GM19351 (cell line): ENCODE measurements at regions not wholly inside any gene's neighbourhood (a gene's known extent, or its start where the extent isn't known, plus 50 kb on each side); places are given as distances from the start of the nearest gene placed in this dataset.

ENCODE experiments used
- ATAC-seq: cut with Tn5 transposase; IDR thresholded peaks from one replicate; pipeline ENCODE4 v1.9.1; 2021; ENCODE audit warnings: mild to moderate bottlenecking, moderate library complexity; ENCODE audit not compliant: unreplicated experiment

GRCh38 chr14:49527221-49527620 is 59.0 kb downstream of the RPS29 start:
- no peak for ATAC-seq

- no peak for ATAC-seq
Measured at GRCh38 chr14:49526101-49526500, 60.1 kb downstream of the RPS29 start.

- no peak for ATAC-seq
Measured at GRCh38 chr14:49516286-49516685, 69.9 kb downstream of the RPS29 start.

GRCh38 chr14:49512571-49512970 is 73.6 kb downstream of the RPS29 start:
- ATAC-seq = no peak

- no peak for ATAC-seq
Measured at GRCh38 chr14:49512147-49512551, 74.0 kb downstream of the RPS29 start.

- ATAC-seq = no peak
Measured at GRCh38 chr14:49508124-49508523, 78.1 kb downstream of the RPS29 start.

- no peak for ATAC-seq
Measured at GRCh38 chr14:49506650-49507049, 79.5 kb downstream of the RPS29 start.

GRCh38 chr14:49505041-49505766 is 81.0 kb downstream of the RPS29 start:
- no peak for ATAC-seq

GRCh38 chr14:49497725-49498348 is 88.3 kb downstream of the RPS29 start:
- peak; percentile 92 for ATAC-seq

GRCh38 chr14:49497267-49497666 is 88.9 kb downstream of the RPS29 start:
- ATAC-seq = no peak

- no peak for ATAC-seq
Measured at GRCh38 chr14:49494836-49495235, 91.3 kb downstream of the RPS29 start.

- ATAC-seq = no peak
Measured at GRCh38 chr14:49493557-49493956, 92.6 kb downstream of the RPS29 start.

- no peak for ATAC-seq
Measured at GRCh38 chr14:49492151-49492550, 94.0 kb downstream of the RPS29 start.

- ATAC-seq = no peak
Measured at GRCh38 chr14:49489341-49489740, 96.8 kb downstream of the RPS29 start.

GRCh38 chr14:49487238-49487637 is 98.9 kb downstream of the RPS29 start:
- no peak for ATAC-seq

GRCh38 chr14:49485290-49485689 is 100.9 kb downstream of the RPS29 start:
- no peak for ATAC-seq

- no peak for ATAC-seq
Measured at GRCh38 chr14:49484180-49484579, 102.0 kb downstream of the RPS29 start.

GRCh38 chr14:49483268-49483667 is 102.9 kb downstream of the RPS29 start:
- peak; percentile 76 for ATAC-seq

- ATAC-seq = no peak
Measured at GRCh38 chr14:49480979-49481498, 105.1 kb downstream of the RPS29 start.

- ATAC-seq = no peak
Measured at GRCh38 chr14:49480053-49480760, 106.0 kb downstream of the RPS29 start.

- ATAC-seq = no peak
Measured at GRCh38 chr14:49479432-49479831, 106.7 kb downstream of the RPS29 start.

- no peak for ATAC-seq
Measured at GRCh38 chr14:49478784-49479183, 107.4 kb downstream of the RPS29 start.
